ENCODE measurements at regions not wholly inside any gene's neighbourhood (a gene's known extent, or its start where the extent isn't known, plus 50 kb on each side); places are given as distances from the start of the nearest gene placed in this dataset.

GRCh38 chr5:71894091-71894490 is 175.0 kb downstream of the CARTPT start:
- no peak overlapping the region for H3K4me3 ChIP-seq (ENCODE audit: control insufficient read depth in 2 of 3, extremely low read depth in 1 of 3, insufficient read depth in 2 of 3, low read depth in 1 of 3, low read length in 3 of 3)
- dilution Hi-C loops (cut with MboI; ENCODE audit: extremely low pct_ligation_motif_present, low sequenced_read_pairs), result no loop called here
- no peak overlapping the region for H3K4me2 ChIP-seq (ENCODE audit: control insufficient read depth, extremely low read depth, insufficient read depth, low read depth, low read length)
- H3K9me1 ChIP-seq (ENCODE audit: control insufficient read depth, extremely low read depth, insufficient read depth, low read length), result no peaks in the 10 kb centered on the region
- H3K79me2 ChIP-seq (ENCODE audit: control insufficient read depth, insufficient read depth, low read length), result no peaks in the 10 kb centered on the region
- no peak for FAIRE-seq
- H3K9me3 ChIP-seq (ENCODE audit: control insufficient read depth, low read depth, low read length), result no peaks in the 10 kb centered on the region
- DNase-seq (ENCODE audit: low read depth, low spot score), result no peak
- H3K27ac ChIP-seq (ENCODE audit: control insufficient read depth, insufficient read depth, low read length), result no peak overlapping the region
- no peak overlapping the region for H3K9ac ChIP-seq (ENCODE audit: control insufficient read depth, extremely low read depth, insufficient read depth, low read length)
- H4K20me1 ChIP-seq (ENCODE audit: control insufficient read depth, extremely low read depth, insufficient read depth, low read length), result no peaks in the 10 kb centered on the region
- H3K27me3 ChIP-seq (ENCODE audit: control insufficient read depth, extremely low read depth, insufficient read depth, low read length), result no peaks in the 10 kb centered on the region
- no peak overlapping the region for H2AFZ ChIP-seq (ENCODE audit: control insufficient read depth, low read length)
- no peaks in the 10 kb centered on the region for H3K36me3 ChIP-seq (ENCODE audit: control insufficient read depth in 2 of 2, extremely low read depth in 1 of 2, insufficient read depth in 2 of 2, low read length in 2 of 2)
- peaks cover 5% of the 10 kb centered on the region for H3K4me1 ChIP-seq (ENCODE audit: control insufficient read depth, extremely low read depth, insufficient read depth, low read length)
- no peak for TF ChIP-seq CTCF (optimal IDR thresholded peaks at IDR 0.05 in 1 of 3, IDR thresholded peaks at IDR 0.05 in 1 of 3, conservative IDR thresholded peaks at IDR 0.05 in 1 of 3; ENCODE audit: extremely low read depth in 1 of 3, insufficient read depth in 2 of 3, low read length in 3 of 3)
- TF ChIP-seq EZH2 (IDR thresholded peaks at IDR 0.05; ENCODE audit: low read length), result no peak

GRCh38 chr5:71895546-71895945 is 176.5 kb downstream of the CARTPT start:
- dilution Hi-C loops (cut with MboI; ENCODE audit: extremely low pct_ligation_motif_present, low sequenced_read_pairs), result no loop called here
- no peak overlapping the region for H2AFZ ChIP-seq (ENCODE audit: control insufficient read depth, low read length)
- H3K9me3 ChIP-seq (ENCODE audit: control insufficient read depth, low read depth, low read length), result no peaks in the 10 kb centered on the region
- H3K4me1 ChIP-seq (ENCODE audit: control insufficient read depth, extremely low read depth, insufficient read depth, low read length), result peaks cover 12% of the 10 kb centered on the region
- DNase-seq (ENCODE audit: low read depth, low spot score), result no peak
- no peak for FAIRE-seq
- H3K27me3 ChIP-seq (ENCODE audit: control insufficient read depth, extremely low read depth, insufficient read depth, low read length), result no peaks in the 10 kb centered on the region
- H3K9me1 ChIP-seq (ENCODE audit: control insufficient read depth, extremely low read depth, insufficient read depth, low read length), result no peaks in the 10 kb centered on the region
- no peak overlapping the region for H3K9ac ChIP-seq (ENCODE audit: control insufficient read depth, extremely low read depth, insufficient read depth, low read length)
- H3K36me3 ChIP-seq (ENCODE audit: control insufficient read depth in 2 of 2, extremely low read depth in 1 of 2, insufficient read depth in 2 of 2, low read length in 2 of 2), result no peaks in the 10 kb centered on the region
- H3K27ac ChIP-seq (ENCODE audit: control insufficient read depth, insufficient read depth, low read length), result no peak overlapping the region
- H3K4me2 ChIP-seq (ENCODE audit: control insufficient read depth, extremely low read depth, insufficient read depth, low read depth, low read length), result no peak overlapping the region
- no peak overlapping the region for H3K4me3 ChIP-seq (ENCODE audit: control insufficient read depth in 2 of 3, extremely low read depth in 1 of 3, insufficient read depth in 2 of 3, low read depth in 1 of 3, low read length in 3 of 3)
- no peaks in the 10 kb centered on the region for H3K79me2 ChIP-seq (ENCODE audit: control insufficient read depth, insufficient read depth, low read length)
- no peak for TF ChIP-seq EZH2 (IDR thresholded peaks at IDR 0.05; ENCODE audit: low read length)
- no peak for TF ChIP-seq CTCF (optimal IDR thresholded peaks at IDR 0.05 in 1 of 3, IDR thresholded peaks at IDR 0.05 in 1 of 3, conservative IDR thresholded peaks at IDR 0.05 in 1 of 3; ENCODE audit: extremely low read depth in 1 of 3, insufficient read depth in 2 of 3, low read length in 3 of 3)
- H4K20me1 ChIP-seq (ENCODE audit: control insufficient read depth, extremely low read depth, insufficient read depth, low read length), result no peaks in the 10 kb centered on the region
